ENCODE measurements at regions not wholly inside any gene's neighbourhood (a gene's known extent, or its start where the extent isn't known, plus 50 kb on each side); places are given as distances from the start of the nearest gene placed in this dataset.

DNA sequence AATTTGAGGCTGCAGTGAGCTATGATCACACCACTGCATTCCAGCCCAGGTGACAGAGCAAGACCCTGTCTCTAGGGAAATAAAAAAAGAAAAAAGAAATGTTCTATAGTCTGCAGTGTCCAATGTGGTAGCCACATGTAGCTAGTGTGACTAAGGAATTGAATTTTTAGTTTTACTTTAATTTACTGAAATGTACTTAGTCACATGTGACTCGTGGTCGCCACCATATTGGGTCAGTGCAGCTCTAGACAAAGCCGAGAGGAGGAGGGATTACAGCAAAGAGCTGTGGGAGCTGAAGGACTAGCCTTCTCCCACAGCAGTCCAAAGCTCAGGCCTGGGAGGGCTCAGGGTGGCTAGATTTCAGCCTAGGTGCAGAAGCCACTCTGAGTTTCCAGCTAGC, 65.9 kb upstream of the NTRK3 start:
- TF ChIP-seq RARB (CRISPR knock-in tag; IDR thresholded peaks at IDR 0.05): no peak
- no peak for TF ChIP-seq ISL1 (CRISPR knock-in tag; IDR thresholded peaks at IDR 0.05)
- no peak for TF ChIP-seq TCF4 (CRISPR knock-in tag; IDR thresholded peaks at IDR 0.05; ENCODE audit: borderline replicate concordance)
- no peak for TF ChIP-seq ARNTL (CRISPR knock-in tag; IDR thresholded peaks at IDR 0.05; ENCODE audit: borderline replicate concordance, low read depth)
- TF ChIP-seq GLIS3 (CRISPR knock-in tag; IDR thresholded peaks at IDR 0.05): no peak
- no peak for TF ChIP-seq SNAI2 (CRISPR knock-in tag; IDR thresholded peaks at IDR 0.05)
- TF ChIP-seq, protein P1, sequence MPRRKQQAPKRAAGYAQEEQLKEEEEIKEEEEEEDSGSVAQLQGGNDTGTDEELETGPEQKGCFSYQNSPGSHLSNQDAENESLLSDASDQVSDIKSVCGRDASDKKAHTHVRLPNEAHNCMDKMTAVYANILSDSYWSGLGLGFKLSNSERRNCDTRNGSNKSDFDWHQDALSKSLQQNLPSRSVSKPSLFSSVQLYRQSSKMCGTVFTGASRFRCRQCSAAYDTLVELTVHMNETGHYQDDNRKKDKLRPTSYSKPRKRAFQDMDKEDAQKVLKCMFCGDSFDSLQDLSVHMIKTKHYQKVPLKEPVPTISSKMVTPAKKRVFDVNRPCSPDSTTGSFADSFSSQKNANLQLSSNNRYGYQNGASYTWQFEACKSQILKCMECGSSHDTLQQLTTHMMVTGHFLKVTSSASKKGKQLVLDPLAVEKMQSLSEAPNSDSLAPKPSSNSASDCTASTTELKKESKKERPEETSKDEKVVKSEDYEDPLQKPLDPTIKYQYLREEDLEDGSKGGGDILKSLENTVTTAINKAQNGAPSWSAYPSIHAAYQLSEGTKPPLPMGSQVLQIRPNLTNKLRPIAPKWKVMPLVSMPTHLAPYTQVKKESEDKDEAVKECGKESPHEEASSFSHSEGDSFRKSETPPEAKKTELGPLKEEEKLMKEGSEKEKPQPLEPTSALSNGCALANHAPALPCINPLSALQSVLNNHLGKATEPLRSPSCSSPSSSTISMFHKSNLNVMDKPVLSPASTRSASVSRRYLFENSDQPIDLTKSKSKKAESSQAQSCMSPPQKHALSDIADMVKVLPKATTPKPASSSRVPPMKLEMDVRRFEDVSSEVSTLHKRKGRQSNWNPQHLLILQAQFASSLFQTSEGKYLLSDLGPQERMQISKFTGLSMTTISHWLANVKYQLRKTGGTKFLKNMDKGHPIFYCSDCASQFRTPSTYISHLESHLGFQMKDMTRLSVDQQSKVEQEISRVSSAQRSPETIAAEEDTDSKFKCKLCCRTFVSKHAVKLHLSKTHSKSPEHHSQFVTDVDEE (CRISPR knock-in tag; IDR thresholded peaks at IDR 0.05): no peak
- TF ChIP-seq ZNF70 (CRISPR knock-in tag; IDR thresholded peaks at IDR 0.05): no peak
- TF ChIP-seq, protein P2, sequence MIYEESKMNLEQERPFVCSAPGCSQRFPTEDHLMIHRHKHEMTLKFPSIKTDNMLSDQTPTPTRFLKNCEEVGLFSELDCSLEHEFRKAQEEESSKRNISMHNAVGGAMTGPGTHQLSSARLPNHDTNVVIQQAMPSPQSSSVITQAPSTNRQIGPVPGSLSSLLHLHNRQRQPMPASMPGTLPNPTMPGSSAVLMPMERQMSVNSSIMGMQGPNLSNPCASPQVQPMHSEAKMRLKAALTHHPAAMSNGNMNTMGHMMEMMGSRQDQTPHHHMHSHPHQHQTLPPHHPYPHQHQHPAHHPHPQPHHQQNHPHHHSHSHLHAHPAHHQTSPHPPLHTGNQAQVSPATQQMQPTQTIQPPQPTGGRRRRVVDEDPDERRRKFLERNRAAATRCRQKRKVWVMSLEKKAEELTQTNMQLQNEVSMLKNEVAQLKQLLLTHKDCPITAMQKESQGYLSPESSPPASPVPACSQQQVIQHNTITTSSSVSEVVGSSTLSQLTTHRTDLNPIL (CRISPR knock-in tag; IDR thresholded peaks at IDR 0.05; ENCODE audit: low read depth): no peak
- TF ChIP-seq ZFP30 (CRISPR knock-in tag; IDR thresholded peaks at IDR 0.05): no peak

Data from SK-N-SH treated with all-trans-retinoic acid at 6 μM for 48 hours (cell line).